Prostate gland (tissue), 2 donors: ENCODE measurements at regions not wholly inside any gene's neighbourhood (a gene's known extent, or its start where the extent isn't known, plus 50 kb on each side); places are given as distances from the start of the nearest gene placed in this dataset.

Experiments used
- DNase-seq: peaks from one replicate; pipeline ENCODE4 v3.0.0-alpha.2; 2019; ENCODE audit warnings: low spot score
- H3K27ac ChIP-seq, 2 donors: fragments of 200-600 bp; sonication (generic); 2 replicates each; pipeline ENCODE4 v1.5.1; 2017 to 2019
- H3K27me3 ChIP-seq: fragments of 200-600 bp; sonication (generic); replicated peaks from 2 replicates; pipeline ENCODE4 v1.5.1; 2019; ENCODE audit not compliant: insufficient read depth
- H3K36me3 ChIP-seq, 2 donors: fragments of 200-600 bp; sonication (generic); 1 replicate in 1 of 2; 2 replicates in 1 of 2; pipeline versions ENCODE4 v1.5.1 to v1.8.1; 2017 to 2019
- H3K4me1 ChIP-seq: fragments of 200-600 bp; sonication (generic); replicated peaks from 2 replicates; pipeline ENCODE4 v1.5.1; 2019
- H3K4me3 ChIP-seq, 2 donors: fragments of 200-600 bp; sonication (generic); 2 replicates each; pipeline ENCODE4 v1.5.1; 2017 to 2019
- H3K9me3 ChIP-seq: fragments of 200-600 bp; sonication (generic); 2 replicates; pipeline ENCODE4 v1.5.1; 2017
- POLR2A ChIP-seq: fragments of 450-650 bp; IDR thresholded peaks from one replicate; pipeline ENCODE4 v1.6.1; 2016; ENCODE audit warnings: antibody characterized with exemption, mild to moderate bottlenecking
- POLR2AphosphoS5 ChIP-seq: sonication (generic); formaldehyde crosslinking; IDR thresholded peaks from one replicate; pipeline ENCODE4 v1.6.1; 2017; ENCODE audit warnings: antibody characterized with exemption
- WGBS: methylation state at CpG from one replicate; pipeline ENCODE4 v1.1.5; 2018; 5-methylcytosine and 5-hydroxymethylcytosine counted together
- intact Hi-C: fragments of 100-400 bp; cut with DNase I; formaldehyde crosslinking; loops from one replicate; pipeline ENCODE4 v1.14.2; 2022
- TF ChIP-seq, protein P1 (sequence below), 4 experiments: fragments of 200-600 bp in 2 of 4; fragments of 450-650 bp in 2 of 4; sonication (generic) in 2 of 4; IDR thresholded peaks; 1 replicate in 3 of 4; 2 replicates in 1 of 4; pipeline ENCODE4 v1.5.1; 2016 to 2019; ENCODE audit warnings: antibody characterized with exemption in 4 of 4, mild to moderate bottlenecking in 2 of 4, moderate library complexity in 2 of 4

GRCh38 chr1:98253145-98253544 is 332.3 kb upstream of the DPYD start:
- intact Hi-C loops = no loop called here
- no peak for DNase-seq
- Histone ChIP-seq H3K36me3 (no peaks in the 10 kb centered on the region), H3K27ac (no peak overlapping the region), H3K9me3 (no peaks in the 10 kb centered on the region), H3K4me1 (no peaks in the 10 kb centered on the region), H3K4me3 (no peak overlapping the region), H3K27me3 (no peaks in the 10 kb centered on the region)
- TF ChIP-seq POLR2AphosphoS5 (no peak), POLR2A (no peak)
- TF ChIP-seq, protein P1, sequence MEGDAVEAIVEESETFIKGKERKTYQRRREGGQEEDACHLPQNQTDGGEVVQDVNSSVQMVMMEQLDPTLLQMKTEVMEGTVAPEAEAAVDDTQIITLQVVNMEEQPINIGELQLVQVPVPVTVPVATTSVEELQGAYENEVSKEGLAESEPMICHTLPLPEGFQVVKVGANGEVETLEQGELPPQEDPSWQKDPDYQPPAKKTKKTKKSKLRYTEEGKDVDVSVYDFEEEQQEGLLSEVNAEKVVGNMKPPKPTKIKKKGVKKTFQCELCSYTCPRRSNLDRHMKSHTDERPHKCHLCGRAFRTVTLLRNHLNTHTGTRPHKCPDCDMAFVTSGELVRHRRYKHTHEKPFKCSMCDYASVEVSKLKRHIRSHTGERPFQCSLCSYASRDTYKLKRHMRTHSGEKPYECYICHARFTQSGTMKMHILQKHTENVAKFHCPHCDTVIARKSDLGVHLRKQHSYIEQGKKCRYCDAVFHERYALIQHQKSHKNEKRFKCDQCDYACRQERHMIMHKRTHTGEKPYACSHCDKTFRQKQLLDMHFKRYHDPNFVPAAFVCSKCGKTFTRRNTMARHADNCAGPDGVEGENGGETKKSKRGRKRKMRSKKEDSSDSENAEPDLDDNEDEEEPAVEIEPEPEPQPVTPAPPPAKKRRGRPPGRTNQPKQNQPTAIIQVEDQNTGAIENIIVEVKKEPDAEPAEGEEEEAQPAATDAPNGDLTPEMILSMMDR (IDR thresholded peaks at IDR 0.05) = no peak
- 82% methylated on average over 3 of the region's 3 CpGs for WGBS

GRCh38 chr1:98251497-98251896 is 330.7 kb upstream of the DPYD start:
- no peaks in the 10 kb centered on the region for H3K36me3 ChIP-seq
- 88% methylated on average over 2 of the region's 2 CpGs for WGBS
- H3K9me3 ChIP-seq = no peaks in the 10 kb centered on the region
- TF ChIP-seq, protein P1 (IDR thresholded peaks at IDR 0.05) = no peak
- no peak for TF ChIP-seq POLR2A
- TF ChIP-seq POLR2AphosphoS5 = no peak
- no peak overlapping the region for H3K27ac ChIP-seq
- no peak overlapping the region for H3K4me3 ChIP-seq
- no peaks in the 10 kb centered on the region for H3K27me3 ChIP-seq
- H3K4me1 ChIP-seq = no peaks in the 10 kb centered on the region
- DNase-seq = no peak
- intact Hi-C loops = no loop called here

DNA sequence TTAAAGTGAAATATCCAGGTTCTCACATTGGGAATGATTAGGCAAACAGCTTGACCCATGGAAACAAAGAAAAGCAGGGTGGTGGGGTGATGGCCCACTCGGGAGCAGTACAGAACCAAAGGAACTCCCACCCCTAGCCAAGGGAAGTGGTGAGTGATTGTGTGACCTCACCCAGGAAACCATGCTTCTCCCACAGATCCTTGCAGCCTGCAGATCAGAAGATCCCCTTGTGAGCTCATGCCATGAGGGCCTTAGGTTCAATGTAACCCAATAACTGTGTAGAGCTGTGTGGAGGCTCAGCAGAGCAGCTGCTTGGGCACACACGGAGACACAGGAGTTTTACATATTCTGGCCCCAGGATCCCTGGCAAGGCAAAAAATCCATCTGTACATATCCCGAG is 311.8 kb upstream of the DPYD start:
- Histone ChIP-seq H3K4me1 (no peaks in the 10 kb centered on the region), H3K36me3 (no peaks in the 10 kb centered on the region), H3K27ac (no peak overlapping the region), H3K9me3 (no peaks in the 10 kb centered on the region), H3K4me3 (no peak overlapping the region), H3K27me3 (no peaks in the 10 kb centered on the region)
- DNase-seq = no peak
- WGBS = 86% methylated on average over 3 of the region's 3 CpGs
- TF ChIP-seq, protein P1 (IDR thresholded peaks at IDR 0.05) = no peak
- TF ChIP-seq POLR2AphosphoS5 (no peak), POLR2A (no peak)
- intact Hi-C loops = no loop called here

DNA sequence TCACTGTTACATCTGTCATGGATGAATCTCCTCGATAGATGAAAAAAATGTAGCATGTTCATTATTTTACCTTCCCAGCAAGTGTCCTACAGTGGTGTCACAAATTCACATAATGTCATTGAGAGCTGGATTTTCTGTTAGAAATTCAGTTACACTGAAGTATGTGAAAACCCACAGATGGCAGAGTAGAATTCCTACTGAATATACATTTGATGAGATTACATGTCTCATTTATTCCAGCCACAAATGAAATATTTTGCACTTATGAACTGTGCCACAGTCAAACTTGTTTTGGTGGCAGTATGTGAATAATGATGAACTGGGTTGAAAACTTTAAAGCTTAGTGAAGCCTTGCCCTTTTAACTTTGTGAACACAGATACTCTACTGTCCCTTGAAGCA is 301.9 kb upstream of the DPYD start:
- TF ChIP-seq POLR2AphosphoS5 = no peak
- no peak for TF ChIP-seq POLR2A
- TF ChIP-seq, protein P1 (IDR thresholded peaks at IDR 0.05) = no peak
- no peaks in the 10 kb centered on the region for H3K36me3 ChIP-seq
- 84% methylated on average over 1 of the region's 1 CpG for WGBS
- no peaks in the 10 kb centered on the region for H3K9me3 ChIP-seq
- no peak overlapping the region for H3K27ac ChIP-seq
- no peaks in the 10 kb centered on the region for H3K4me1 ChIP-seq
- intact Hi-C loops = no loop called here
- DNase-seq = no peak
- no peak overlapping the region for H3K4me3 ChIP-seq
- no peaks in the 10 kb centered on the region for H3K27me3 ChIP-seq

- Histone ChIP-seq H3K36me3 (no peaks in the 10 kb centered on the region), H3K4me3 (no peak overlapping the region), H3K27ac (no peak overlapping the region), H3K9me3 (no peaks in the 10 kb centered on the region), H3K27me3 (no peaks in the 10 kb centered on the region), H3K4me1 (no peaks in the 10 kb centered on the region)
- 39% methylated on average over 3 of the region's 3 CpGs for WGBS
- intact Hi-C loops = no loop called here
- no peak for DNase-seq
- TF ChIP-seq, protein P1 (IDR thresholded peaks at IDR 0.05) = no peak
- TF ChIP-seq POLR2AphosphoS5 (no peak), POLR2A (no peak)
Observed at GRCh38 chr1:98221923-98222322, 301.1 kb upstream of the DPYD start.
